BJ (cell line): ENCODE measurements at regions not wholly inside any gene's neighbourhood (a gene's known extent, or its start where the extent isn't known, plus 50 kb on each side); places are given as distances from the start of the nearest gene placed in this dataset.

Experiments
- CTCF ChIA-PET: fragments of 350-600 bp; formaldehyde crosslinking; extraction: SDS; loops from one replicate; lab custom pipeline; 2021; ENCODE audit warnings: antibody characterized with exemption, inconsistent platforms; lab: Yijun Ruan, JAX
- POLR2A ChIA-PET: fragments of 300-600 bp; sonication (Branson Sonifier 250); formaldehyde crosslinking; extraction: SDS; loops from one replicate; lab custom pipeline; 2021; ENCODE audit warnings: antibody characterized with exemption; lab: Charles Lee
- DNase-seq: peaks from one replicate; pipeline ENCODE4 v3.0.0-alpha.2; 2011; ENCODE audit warnings: low read depth
- H3K27me3 ChIP-seq: 2 replicates; pipeline ENCODE4 v1.6.0; 2011; ENCODE audit warnings: low read length; ENCODE audit not compliant: control insufficient read depth, insufficient read depth
- H3K36me3 ChIP-seq: 2 replicates; pipeline ENCODE4 v1.5.1; 2011; ENCODE audit warnings: low read length; ENCODE audit not compliant: control insufficient read depth, insufficient read depth
- H3K4me3 ChIP-seq: 2 replicates; pipeline ENCODE4 v1.5.1; 2011; ENCODE audit warnings: low read depth, mild to moderate bottlenecking, control low read depth, low read length
- TF ChIP-seq, protein P1 (sequence below): IDR thresholded peaks from 2 replicates; pipeline ENCODE4 v1.5.1; 2011; ENCODE audit warnings: low read depth, mild to moderate bottlenecking, control low read depth, inconsistent platforms, low read length, moderate library complexity; ENCODE audit not compliant: insufficient read depth

DNA sequence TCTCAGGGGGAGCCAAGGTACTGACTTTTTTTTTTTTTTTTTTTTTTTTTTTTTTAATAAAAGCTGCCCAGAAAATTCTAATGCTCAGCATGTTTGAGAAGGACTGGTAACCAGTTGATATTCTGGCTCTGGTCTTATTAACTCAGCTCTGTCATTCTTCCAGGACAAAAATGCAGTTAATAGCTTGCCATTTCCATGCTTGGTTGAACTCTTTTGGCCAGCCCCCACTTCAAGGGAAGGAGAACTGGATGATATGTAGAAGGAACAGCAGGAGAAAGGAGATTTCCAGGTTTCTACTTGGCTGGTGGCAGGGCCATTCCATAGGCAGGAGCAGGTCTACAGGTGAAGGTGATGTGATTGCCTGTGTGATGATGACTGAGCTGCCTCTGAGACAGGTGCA, 59.2 kb upstream of the TANC2 start:
- ChIA-PET POLR2A (interaction anchor here (0.6 kb wide), 1 partner anchor 17 kb away, joined by 14 read pairs; no protein-coding TSS in a partner anchor), CTCF (interaction anchor here (0.9 kb wide), 1 partner anchor 36 kb away, joined by 3 read pairs; no protein-coding TSS in a partner anchor)
- DNase-seq, result no peak
- Histone ChIP-seq H3K27me3 (peaks cover 3% of the 10 kb centered on the region; the same call in 1 of the 2 replicates), H3K36me3 (no peaks in the 10 kb centered on the region), H3K4me3 (no peak overlapping the region)
- TF ChIP-seq, protein P1, sequence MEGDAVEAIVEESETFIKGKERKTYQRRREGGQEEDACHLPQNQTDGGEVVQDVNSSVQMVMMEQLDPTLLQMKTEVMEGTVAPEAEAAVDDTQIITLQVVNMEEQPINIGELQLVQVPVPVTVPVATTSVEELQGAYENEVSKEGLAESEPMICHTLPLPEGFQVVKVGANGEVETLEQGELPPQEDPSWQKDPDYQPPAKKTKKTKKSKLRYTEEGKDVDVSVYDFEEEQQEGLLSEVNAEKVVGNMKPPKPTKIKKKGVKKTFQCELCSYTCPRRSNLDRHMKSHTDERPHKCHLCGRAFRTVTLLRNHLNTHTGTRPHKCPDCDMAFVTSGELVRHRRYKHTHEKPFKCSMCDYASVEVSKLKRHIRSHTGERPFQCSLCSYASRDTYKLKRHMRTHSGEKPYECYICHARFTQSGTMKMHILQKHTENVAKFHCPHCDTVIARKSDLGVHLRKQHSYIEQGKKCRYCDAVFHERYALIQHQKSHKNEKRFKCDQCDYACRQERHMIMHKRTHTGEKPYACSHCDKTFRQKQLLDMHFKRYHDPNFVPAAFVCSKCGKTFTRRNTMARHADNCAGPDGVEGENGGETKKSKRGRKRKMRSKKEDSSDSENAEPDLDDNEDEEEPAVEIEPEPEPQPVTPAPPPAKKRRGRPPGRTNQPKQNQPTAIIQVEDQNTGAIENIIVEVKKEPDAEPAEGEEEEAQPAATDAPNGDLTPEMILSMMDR, result no peak

DNA sequence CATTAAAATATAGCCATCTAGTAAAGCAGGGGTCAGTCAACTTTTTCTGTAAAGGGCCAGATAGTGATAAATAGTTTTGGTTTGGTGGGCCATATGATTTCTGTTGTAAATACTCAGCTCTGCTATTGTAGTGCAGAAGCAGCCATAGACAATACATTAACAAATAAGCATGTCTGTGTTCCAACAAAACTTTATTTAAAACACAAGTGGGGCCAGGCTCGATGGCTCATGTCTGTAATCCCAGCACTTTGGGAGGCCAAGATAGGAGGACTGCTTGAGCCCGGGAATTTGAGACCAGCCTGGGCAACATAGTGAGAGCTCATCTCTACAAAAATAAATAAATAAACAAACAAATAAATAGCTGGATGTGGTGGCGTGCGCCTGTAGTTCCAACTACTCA, 60.8 kb upstream of the TANC2 start:
- CTCF ChIA-PET, result no interaction called here
- TF ChIP-seq, protein P1, result no peak
- no peak for DNase-seq
- POLR2A ChIA-PET, result no interaction called here
- H3K27me3 ChIP-seq, result peaks cover 3% of the 10 kb centered on the region; the same call in 1 of the 2 replicates
- no peaks in the 10 kb centered on the region for H3K36me3 ChIP-seq
- H3K4me3 ChIP-seq, result no peak overlapping the region

DNA sequence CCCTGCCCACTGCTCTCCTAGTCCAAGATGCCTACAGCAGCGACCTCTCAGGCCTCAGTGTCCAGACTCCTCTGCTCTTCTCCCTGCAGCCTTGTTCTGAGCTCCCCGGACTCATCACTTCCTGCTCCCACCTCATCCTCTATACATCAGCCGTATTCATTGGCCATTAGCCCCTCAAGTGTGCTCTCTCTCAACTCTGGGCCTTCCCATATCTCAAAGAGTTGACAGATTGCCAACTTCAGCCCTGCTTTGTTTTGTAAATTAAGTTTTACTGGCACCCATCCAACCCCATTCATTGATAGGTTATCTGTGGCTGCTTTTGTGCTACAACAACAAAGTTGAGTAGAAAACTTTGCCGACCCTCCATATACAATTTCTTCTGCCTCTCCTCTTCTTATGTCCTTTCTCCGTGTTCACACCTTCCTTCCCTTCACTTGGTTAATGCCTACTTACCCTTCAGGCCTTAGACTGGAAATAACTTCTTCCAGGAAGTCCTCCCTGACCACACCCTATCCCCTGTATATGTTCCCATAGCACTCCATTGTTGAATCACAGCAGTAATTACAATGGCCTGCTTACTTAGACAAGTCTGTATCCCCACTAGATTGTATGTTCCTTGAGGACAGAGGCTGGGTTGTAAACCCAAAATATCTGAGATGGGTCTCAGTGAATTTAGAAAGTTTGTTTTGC, 63.4 kb upstream of the TANC2 start:
- Histone ChIP-seq H3K27me3 (no peaks in the 10 kb centered on the region), H3K36me3 (no peaks in the 10 kb centered on the region), H3K4me3 (no peak overlapping the region)
- ChIA-PET CTCF (no interaction called here), POLR2A (no interaction called here)
- no peak for DNase-seq
- TF ChIP-seq, protein P1, result no peak

DNA sequence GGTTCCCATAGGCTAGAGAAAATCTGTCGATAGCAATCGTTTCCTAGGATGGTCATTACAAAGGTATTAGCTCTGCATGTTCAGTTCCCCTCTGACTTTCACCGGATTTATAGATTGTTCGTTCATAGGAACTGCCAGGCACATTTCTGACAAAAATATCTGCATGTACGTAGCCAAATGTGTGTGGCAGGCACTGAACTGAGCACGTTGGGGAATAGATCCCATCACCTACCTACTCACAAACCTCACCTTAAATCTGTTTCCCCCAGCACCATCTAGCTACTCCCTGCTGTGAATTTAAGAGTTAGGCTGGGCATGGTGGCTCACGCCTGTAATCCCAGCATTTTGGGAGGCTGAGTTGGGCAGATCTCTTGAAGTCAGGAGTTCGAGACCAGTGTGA, 64.5 kb upstream of the TANC2 start:
- DNase-seq, result no peak
- POLR2A ChIA-PET, result no interaction called here
- CTCF ChIA-PET, result no interaction called here
- H3K27me3 ChIP-seq, result no peaks in the 10 kb centered on the region
- TF ChIP-seq, protein P1, result no peak
- H3K4me3 ChIP-seq, result no peak overlapping the region
- H3K36me3 ChIP-seq, result no peaks in the 10 kb centered on the region

DNA sequence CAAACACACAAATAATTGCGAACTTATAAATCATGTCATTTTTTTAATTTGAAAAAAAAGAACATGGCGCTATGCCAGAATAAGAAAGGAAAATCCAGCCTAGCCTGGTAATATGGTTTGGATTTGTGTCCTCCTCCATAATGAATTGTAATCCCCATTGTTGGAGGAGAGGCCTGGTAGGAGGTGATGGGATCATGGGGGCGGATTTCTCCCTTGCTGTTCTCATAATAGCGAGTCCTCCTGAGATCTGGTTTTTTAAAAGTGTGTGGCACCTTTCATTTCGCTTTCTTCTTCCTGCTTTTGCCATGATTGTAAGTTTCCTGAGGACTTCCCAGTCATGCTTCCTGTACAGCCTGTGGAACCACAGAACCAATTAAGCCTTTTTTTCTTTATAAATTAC, 65.9 kb upstream of the TANC2 start:
- H3K27me3 ChIP-seq, result no peaks in the 10 kb centered on the region
- CTCF ChIA-PET, result no interaction called here
- TF ChIP-seq, protein P1, result no peak
- POLR2A ChIA-PET, result no interaction called here
- no peak for DNase-seq
- no peak overlapping the region for H3K4me3 ChIP-seq
- no peaks in the 10 kb centered on the region for H3K36me3 ChIP-seq
